H1 (cell line): ENCODE measurements at regions not wholly inside any gene's neighbourhood (a gene's known extent, or its start where the extent isn't known, plus 50 kb on each side); places are given as distances from the start of the nearest gene placed in this dataset.

Source experiments
- ASH2L ChIP-seq: fragments of 200-600, 300-600 bp; sonication (generic); IDR thresholded peaks from one replicate; pipeline ENCODE4 v1.7.1; 2017; ENCODE audit warnings: low read length
- CBX8 ChIP-seq: fragments of 300-800, 300-1000 bp; sonication (generic); IDR thresholded peaks from 2 replicates; pipeline ENCODE4 v1.7.1; 2016; ENCODE audit warnings: low read depth, low read length, borderline replicate concordance
- CEBPB ChIP-seq: IDR thresholded peaks from 2 replicates; pipeline ENCODE4 v1.6.1; 2012; ENCODE audit warnings: low read depth, low read length
- EGR1 ChIP-seq: IDR thresholded peaks from 2 replicates; pipeline ENCODE4 v1.6.1; 2011; ENCODE audit warnings: low read depth, low read length, borderline replicate concordance
- EP300 ChIP-seq, 2 experiments: IDR thresholded peaks; 1 replicate in 1 of 2; 2 replicates in 1 of 2; pipeline ENCODE4 v1.6.1; 2011 to 2012; ENCODE audit warnings: low read depth in 2 of 2, low read length in 2 of 2, mild to moderate bottlenecking in 2 of 2, borderline replicate concordance in 1 of 2, inconsistent platforms in 1 of 2, moderate library complexity in 1 of 2
- FOSL1 ChIP-seq: IDR thresholded peaks from 2 replicates; pipeline ENCODE4 v1.6.1; 2011; ENCODE audit warnings: mild to moderate bottlenecking, low read depth, low read length, moderate library complexity; ENCODE audit not compliant: insufficient read depth
- GABPA ChIP-seq: IDR thresholded peaks from 2 replicates; pipeline ENCODE4 v1.6.1; 2011; ENCODE audit warnings: mild to moderate bottlenecking, low read length, moderate library complexity, borderline replicate concordance; ENCODE audit not compliant: insufficient read depth
- HDAC2 ChIP-seq, 2 experiments: fragments of 300-600 bp in 1 of 2; sonication (generic) in 1 of 2; IDR thresholded peaks; 2 replicates each; pipeline ENCODE4 v1.6.1; 2011 to 2012; ENCODE audit warnings: low read depth in 2 of 2, low read length in 2 of 2, mild to moderate bottlenecking in 2 of 2, moderate library complexity in 2 of 2, borderline replicate concordance in 1 of 2, inconsistent platforms in 1 of 2
- JUN ChIP-seq: IDR thresholded peaks from 2 replicates; pipeline ENCODE4 v1.6.1; 2011; ENCODE audit warnings: low read depth, mild to moderate bottlenecking, improper control_type of control experiment, low read length
- JUND ChIP-seq: IDR thresholded peaks from 2 replicates; pipeline ENCODE4 v1.6.1; 2011; ENCODE audit warnings: mild to moderate bottlenecking, improper control_type of control experiment, low read length
- NRF1 ChIP-seq: IDR thresholded peaks from 2 replicates; pipeline ENCODE4 v1.6.1; 2011; ENCODE audit warnings: mild to moderate bottlenecking, low read depth, low read length, improper control_type of control experiment
- RNF2 ChIP-seq: fragments of 200-900, 300-1000 bp; sonication (generic); IDR thresholded peaks from 2 replicates; pipeline ENCODE4 v1.7.1; 2016; ENCODE audit warnings: borderline replicate concordance, low read depth, mild to moderate bottlenecking, antibody characterized with exemption, low read length; ENCODE audit not compliant: poor library complexity, severe bottlenecking; ENCODE audit errors: missing control alignments
- SAP30 ChIP-seq: fragments of 300-600 bp; sonication (generic); IDR thresholded peaks from 2 replicates; pipeline ENCODE4 v1.7.1; 2012; ENCODE audit warnings: low read length, moderate library complexity, mild to moderate bottlenecking, inconsistent platforms; ENCODE audit not compliant: insufficient read depth, insufficient replicate concordance
- SP1 ChIP-seq: IDR thresholded peaks from 2 replicates; pipeline ENCODE4 v1.6.1; 2011; ENCODE audit warnings: low read depth, low read length
- SP2 ChIP-seq: IDR thresholded peaks from 2 replicates; pipeline ENCODE4 v1.6.1; 2012; ENCODE audit warnings: mild to moderate bottlenecking, low read length, inconsistent platforms
- SP4 ChIP-seq: IDR thresholded peaks from 2 replicates; pipeline ENCODE4 v1.6.1; 2012; ENCODE audit warnings: low read length, inconsistent platforms
- TCF12 ChIP-seq: IDR thresholded peaks from 2 replicates; pipeline ENCODE4 v1.6.1; 2011; ENCODE audit warnings: low read depth, mild to moderate bottlenecking, low read length
- ZNF274 ChIP-seq: IDR thresholded peaks from 2 replicates; pipeline ENCODE4 v1.7.0; 2012; ENCODE audit warnings: low read length, borderline replicate concordance; ENCODE audit errors: extremely low read depth
- TF ChIP-seq, protein P1 (sequence below): IDR thresholded peaks from 2 replicates; pipeline ENCODE4 v1.6.1; 2012; ENCODE audit warnings: low read length, inconsistent platforms
- TF ChIP-seq, protein P2 (sequence below): IDR thresholded peaks from 2 replicates; pipeline ENCODE4 v1.6.1; 2012; ENCODE audit warnings: inconsistent platforms
- TF ChIP-seq, protein P3 (sequence below): IDR thresholded peaks from 2 replicates; pipeline ENCODE4 v1.6.1; 2011; ENCODE audit warnings: low read length, improper control_type of control experiment

GRCh38 chr21:20661745-20662422 lies 336.3 kb upstream of the NCAM2 start (continued):
- TF ChIP-seq SAP30 (no peak), FOSL1 (no peak), CEBPB (no peak), JUND (0 out of 2 replicates have a peak, but pooled peaks have one; percentile 24), SP4 (no peak), HDAC2 (IDR thresholded peaks at IDR 0.05; ENCODE audit: borderline replicate concordance in 1 of 2, low read depth in 2 of 2, low read length in 2 of 2) (peak in 1 of 2 experiments; percentile 64; a peak in 1 of 4 replicates), NRF1 (no peak), CBX8 (no peak), SP1 (peak; percentile 67; the same call in 1 of the 2 replicates), JUN (0 out of 2 replicates have a peak, but pooled peaks have one; percentile 34), GABPA (no peak), EGR1 (no peak), SP2 (no peak), ASH2L (no peak), TCF12 (no peak), ZNF274 (no peak), EP300 (IDR thresholded peaks at IDR 0.05; ENCODE audit: borderline replicate concordance in 1 of 2, low read depth in 2 of 2, low read length in 2 of 2) (peak in 1 of 2 experiments; percentile 48; a peak in 1 of 3 replicates), RNF2 (no peak)
- TF ChIP-seq, protein P1, sequence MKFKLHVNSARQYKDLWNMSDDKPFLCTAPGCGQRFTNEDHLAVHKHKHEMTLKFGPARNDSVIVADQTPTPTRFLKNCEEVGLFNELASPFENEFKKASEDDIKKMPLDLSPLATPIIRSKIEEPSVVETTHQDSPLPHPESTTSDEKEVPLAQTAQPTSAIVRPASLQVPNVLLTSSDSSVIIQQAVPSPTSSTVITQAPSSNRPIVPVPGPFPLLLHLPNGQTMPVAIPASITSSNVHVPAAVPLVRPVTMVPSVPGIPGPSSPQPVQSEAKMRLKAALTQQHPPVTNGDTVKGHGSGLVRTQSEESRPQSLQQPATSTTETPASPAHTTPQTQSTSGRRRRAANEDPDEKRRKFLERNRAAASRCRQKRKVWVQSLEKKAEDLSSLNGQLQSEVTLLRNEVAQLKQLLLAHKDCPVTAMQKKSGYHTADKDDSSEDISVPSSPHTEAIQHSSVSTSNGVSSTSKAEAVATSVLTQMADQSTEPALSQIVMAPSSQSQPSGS: peak; percentile 71
- TF ChIP-seq, protein P2, sequence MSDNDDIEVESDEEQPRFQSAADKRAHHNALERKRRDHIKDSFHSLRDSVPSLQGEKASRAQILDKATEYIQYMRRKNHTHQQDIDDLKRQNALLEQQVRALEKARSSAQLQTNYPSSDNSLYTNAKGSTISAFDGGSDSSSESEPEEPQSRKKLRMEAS: no peak
- TF ChIP-seq, protein P3, sequence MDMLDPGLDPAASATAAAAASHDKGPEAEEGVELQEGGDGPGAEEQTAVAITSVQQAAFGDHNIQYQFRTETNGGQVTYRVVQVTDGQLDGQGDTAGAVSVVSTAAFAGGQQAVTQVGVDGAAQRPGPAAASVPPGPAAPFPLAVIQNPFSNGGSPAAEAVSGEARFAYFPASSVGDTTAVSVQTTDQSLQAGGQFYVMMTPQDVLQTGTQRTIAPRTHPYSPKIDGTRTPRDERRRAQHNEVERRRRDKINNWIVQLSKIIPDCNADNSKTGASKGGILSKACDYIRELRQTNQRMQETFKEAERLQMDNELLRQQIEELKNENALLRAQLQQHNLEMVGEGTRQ: no peak
